ENCODE measurements at regions not wholly inside any gene's neighbourhood (a gene's known extent, or its start where the extent isn't known, plus 50 kb on each side); places are given as distances from the start of the nearest gene placed in this dataset. TPM values are rescaled to one million over a fixed set of nuclear protein-coding genes. Genes with fewer than 3 reads are reported as not detected.

DNA sequence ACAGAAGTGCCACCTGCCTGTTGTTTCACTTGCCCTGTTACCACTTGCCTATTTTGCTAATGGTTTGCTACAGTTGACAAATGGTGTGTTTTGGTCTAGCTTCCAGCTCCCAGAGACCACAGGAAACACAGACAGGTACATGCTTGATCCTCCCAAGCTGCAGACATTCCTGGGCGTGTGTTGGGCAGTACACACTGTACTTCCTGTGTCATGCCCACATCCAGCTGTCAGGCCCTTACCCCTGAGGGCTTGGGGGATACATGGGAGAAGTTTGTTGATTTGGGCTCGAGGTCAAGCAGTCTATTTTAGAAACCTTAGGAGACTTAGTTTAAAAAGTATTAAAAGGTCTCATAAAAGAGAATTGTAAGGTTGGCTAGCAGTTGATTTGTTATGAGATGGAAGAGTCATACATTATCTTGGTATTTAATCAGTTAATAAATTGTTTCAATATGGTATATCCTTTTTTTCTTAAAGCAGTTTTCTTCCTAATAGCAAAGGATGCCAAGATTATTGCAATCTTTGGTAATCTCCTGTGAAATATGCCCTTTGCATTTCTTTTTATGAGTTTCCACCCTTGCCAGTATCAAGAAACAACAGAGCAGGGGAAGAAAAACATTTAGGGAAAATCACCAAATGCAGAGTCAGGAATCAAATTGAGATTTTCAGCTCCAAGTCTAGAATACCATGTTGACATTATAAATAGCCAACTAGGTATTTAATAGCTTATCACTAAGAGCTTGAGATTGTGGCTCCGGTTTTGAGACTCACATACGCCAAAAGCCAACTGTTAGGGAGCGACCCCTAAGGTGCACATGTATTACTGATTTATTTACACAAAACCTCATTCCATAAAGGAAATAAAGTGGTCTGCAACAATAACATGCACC, 52.3 kb upstream of the CD180 start:
- H3K36me3 ChIP-seq, result no peaks in the 10 kb centered on the region
- no peaks in the 10 kb centered on the region for H3K27me3 ChIP-seq
- peak overlapping the region in 1 of 2 donors; percentile 21 for H3K27ac ChIP-seq
- intact Hi-C loops (cut with DNase I), result loop anchor here (5.0 to 10.0 kb wide), 7 partner anchors 136 to 1716 kb away; partner anchors contain the start of gene PIK3R1 (in 1 of the 4)
- WGBS, 3 donors, result 32 to 45% (median 40%) methylated on average over 5 of the region's 5 CpGs
- no peaks in the 10 kb centered on the region for H3K9me3 ChIP-seq
- no peak for DNase-seq
- H3K4me1 ChIP-seq (ENCODE audit: insufficient read depth), result peaks cover 5% of the 10 kb centered on the region
- TF ChIP-seq EP300 (IDR thresholded peaks at IDR 0.05) (no peak), POLR2A (IDR thresholded peaks at IDR 0.05) (no peak)
- TF ChIP-seq, protein P1, sequence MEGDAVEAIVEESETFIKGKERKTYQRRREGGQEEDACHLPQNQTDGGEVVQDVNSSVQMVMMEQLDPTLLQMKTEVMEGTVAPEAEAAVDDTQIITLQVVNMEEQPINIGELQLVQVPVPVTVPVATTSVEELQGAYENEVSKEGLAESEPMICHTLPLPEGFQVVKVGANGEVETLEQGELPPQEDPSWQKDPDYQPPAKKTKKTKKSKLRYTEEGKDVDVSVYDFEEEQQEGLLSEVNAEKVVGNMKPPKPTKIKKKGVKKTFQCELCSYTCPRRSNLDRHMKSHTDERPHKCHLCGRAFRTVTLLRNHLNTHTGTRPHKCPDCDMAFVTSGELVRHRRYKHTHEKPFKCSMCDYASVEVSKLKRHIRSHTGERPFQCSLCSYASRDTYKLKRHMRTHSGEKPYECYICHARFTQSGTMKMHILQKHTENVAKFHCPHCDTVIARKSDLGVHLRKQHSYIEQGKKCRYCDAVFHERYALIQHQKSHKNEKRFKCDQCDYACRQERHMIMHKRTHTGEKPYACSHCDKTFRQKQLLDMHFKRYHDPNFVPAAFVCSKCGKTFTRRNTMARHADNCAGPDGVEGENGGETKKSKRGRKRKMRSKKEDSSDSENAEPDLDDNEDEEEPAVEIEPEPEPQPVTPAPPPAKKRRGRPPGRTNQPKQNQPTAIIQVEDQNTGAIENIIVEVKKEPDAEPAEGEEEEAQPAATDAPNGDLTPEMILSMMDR (IDR thresholded peaks at IDR 0.05), result no peak
- no peak overlapping the region for H3K4me3 ChIP-seq

DNA sequence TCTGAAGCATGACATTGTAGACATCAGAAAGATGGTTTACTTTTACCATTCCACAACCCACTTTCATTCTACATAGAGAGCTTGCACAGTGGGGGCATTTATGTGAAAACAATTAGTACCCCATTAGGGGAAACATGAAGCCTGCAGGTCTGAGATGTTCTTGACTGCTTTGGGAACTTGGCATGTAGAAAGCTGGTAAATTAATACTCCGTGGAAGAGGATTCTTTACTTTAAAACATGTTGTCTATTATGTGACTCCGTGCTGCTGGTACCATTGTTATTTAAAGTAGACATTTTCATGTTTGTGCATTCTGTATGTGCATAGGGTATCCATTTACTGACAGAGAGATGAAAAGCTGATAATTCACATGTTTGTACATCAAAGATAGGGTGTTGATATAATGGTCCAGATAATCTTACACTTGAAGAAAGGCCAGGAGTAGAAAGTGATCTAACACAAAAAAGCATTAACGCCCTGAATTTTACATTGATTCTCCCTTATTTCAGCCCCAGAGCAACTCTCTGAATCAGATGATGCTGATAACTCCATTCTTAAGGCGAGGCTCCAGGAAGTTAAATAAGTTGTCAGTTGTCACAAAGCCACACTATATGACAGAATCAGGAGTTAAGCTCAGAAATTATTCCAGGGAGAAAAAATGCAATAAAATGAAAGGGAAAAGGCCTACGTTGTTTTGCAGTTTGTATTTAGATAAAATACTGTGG, 50.1 kb upstream of the CD180 start:
- Histone ChIP-seq H3K27me3 (no peaks in the 10 kb centered on the region), H3K4me1 (ENCODE audit: insufficient read depth) (peaks cover 5% of the 10 kb centered on the region), H3K4me3 (no peak overlapping the region), H3K9me3 (no peaks in the 10 kb centered on the region), H3K27ac (no peak overlapping the region), H3K36me3 (no peaks in the 10 kb centered on the region)
- intact Hi-C loops (cut with DNase I), result loop anchor here (5.0 to 10.0 kb wide), 7 partner anchors 138 to 1718 kb away; partner anchors contain the start of gene PIK3R1 (in 1 of the 4)
- 64 to 67% (median 64%) methylated on average over 5 of the region's 5 CpGs for WGBS, 3 donors
- no peak for DNase-seq
- no peak for TF ChIP-seq POLR2A (IDR thresholded peaks at IDR 0.05)
- TF ChIP-seq EP300 (IDR thresholded peaks at IDR 0.05), result no peak
- TF ChIP-seq, protein P1 (IDR thresholded peaks at IDR 0.05), result no peak

Small RNA genes in the stretch of these regions (small RNA-seq; reads per million reads assigned to genes)
- gene AC024581.2 (not detected), gene RNU6-1232P (not detected)
